Gastrocnemius medialis (tissue), 4 donors: ENCODE measurements at regions not wholly inside any gene's neighbourhood (a gene's known extent, or its start where the extent isn't known, plus 50 kb on each side); places are given as distances from the start of the nearest gene placed in this dataset.

Source experiments
- CTCF ChIP-seq, 5 experiments: fragments of 450-650 bp in 3 of 5; fragments of 200-600 bp in 2 of 5; sonication (generic) in 2 of 5; IDR thresholded peaks in 4 of 5; conservative IDR thresholded peaks in 1 of 5; 1 replicate in 4 of 5; 2 replicates in 1 of 5; pipeline ENCODE4 v1.5.1; 2016 to 2019; ENCODE audit warnings: antibody characterized with exemption in 5 of 5, mild to moderate bottlenecking in 3 of 5, moderate library complexity in 3 of 5
- POLR2A ChIP-seq, 2 donors: fragments of 450-650 bp; IDR thresholded peaks; one replicate each; pipeline ENCODE4 v1.6.1; 2017; ENCODE audit warnings: antibody characterized with exemption in 2 of 2, mild to moderate bottlenecking in 2 of 2, moderate library complexity in 2 of 2

GRCh38 chr1:198436276-198436675 is 104.2 kb downstream of the ATP6V1G3 start:
- no peak for TF ChIP-seq CTCF (IDR thresholded peaks at IDR 0.05 in 4 of 5, conservative IDR thresholded peaks at IDR 0.05 in 1 of 5)
- TF ChIP-seq POLR2A (IDR thresholded peaks at IDR 0.05): no peak
